Panc1 (cell line): ENCODE measurements at regions not wholly inside any gene's neighbourhood (a gene's known extent, or its start where the extent isn't known, plus 50 kb on each side); places are given as distances from the start of the nearest gene placed in this dataset.

ENCODE experiments used
- ATAC-seq: fragments of 200-7000 bp; cut with Tn5 transposase; 2 replicates; pipeline ENCODE4 v1.9.1; 2020; ENCODE audit warnings: mild to moderate bottlenecking, moderate library complexity
- BruUV-seq: library from RNA; stranded (reverse); fragments of 400-500 nt; replicated peaks from 2 replicates; lab custom pipeline; 2021; lab: Mats Ljungman, UMichigan
- CTCF ChIA-PET: fragments of 300-600 bp; sonication (Branson Sonifier 250); formaldehyde crosslinking; loops from one replicate; lab custom pipeline; 2022; ENCODE audit warnings: antibody characterized with exemption; lab: Charles Lee
- POLR2A ChIA-PET: fragments of 300-600 bp; sonication (Branson Sonifier 250); formaldehyde crosslinking; loops from one replicate; lab custom pipeline; 2022; ENCODE audit warnings: antibody characterized with exemption; lab: Charles Lee
- DNase-seq: peaks from one replicate; pipeline ENCODE4 v3.0.0-alpha.2; 2010; ENCODE audit warnings: low read depth, low spot score
- H3K27ac ChIP-seq: 2 replicates; pipeline ENCODE4 v1.5.1; 2011; ENCODE audit warnings: mild to moderate bottlenecking, low read length, inconsistent platforms
- H3K27me3 ChIP-seq: fragments of 200-500 bp; sonication (Bioruptor generic); 2 replicates; pipeline ENCODE4 v1.6.0; 2014; ENCODE audit warnings: low read length, inconsistent platforms; ENCODE audit not compliant: control insufficient read depth, insufficient read depth
- H3K36me3 ChIP-seq: fragments of 200-500 bp; sonication (Bioruptor generic); 2 replicates; pipeline ENCODE4 v1.5.1; 2014; ENCODE audit warnings: inconsistent platforms, mild to moderate bottlenecking, low read length, moderate library complexity; ENCODE audit not compliant: control insufficient read depth, insufficient read depth
- H3K4me1 ChIP-seq: 2 replicates; pipeline ENCODE4 v1.5.1; 2011; ENCODE audit warnings: inconsistent platforms, mild to moderate bottlenecking, low read length, moderate library complexity; ENCODE audit not compliant: control insufficient read depth, insufficient read depth
- H3K4me3 ChIP-seq, 2 experiments: 2 replicates each; pipeline ENCODE4 v1.5.1; 2011 to 2012; ENCODE audit warnings: low read depth in 2 of 2, low read length in 2 of 2, mild to moderate bottlenecking in 2 of 2, inconsistent platforms in 1 of 2, moderate library complexity in 1 of 2
- H3K9me3 ChIP-seq: fragments of 200-500 bp; sonication (Bioruptor generic); 2 replicates; pipeline ENCODE4 v1.5.1; 2014; ENCODE audit warnings: low read depth, mild to moderate bottlenecking, inconsistent platforms, low read length, moderate library complexity; ENCODE audit not compliant: control insufficient read depth, insufficient read depth
- CTCF ChIP-seq: fragments of 450-650 bp; IDR thresholded peaks from 2 replicates; pipeline ENCODE4 v1.5.1; 2017; ENCODE audit warnings: mild to moderate bottlenecking
- POLR2AphosphoS5 ChIP-seq: IDR thresholded peaks from 2 replicates; pipeline ENCODE4 v1.6.1; 2012; ENCODE audit warnings: mild to moderate bottlenecking, low read depth, low read length, moderate library complexity
- REST ChIP-seq, 2 experiments: IDR thresholded peaks; 2 replicates each; pipeline ENCODE4 v1.6.1; 2011 to 2012; ENCODE audit warnings: low read depth in 2 of 2, control low read depth in 1 of 2, low read length in 1 of 2, mild to moderate bottlenecking in 1 of 2, moderate library complexity in 1 of 2; ENCODE audit not compliant: insufficient read depth in 1 of 2
- SIN3A ChIP-seq: IDR thresholded peaks from 2 replicates; pipeline ENCODE4 v1.6.1; 2012; ENCODE audit warnings: low read depth, mild to moderate bottlenecking, low read length, moderate library complexity, borderline replicate concordance; ENCODE audit not compliant: insufficient read depth
- TCF7L2 ChIP-seq: IDR thresholded peaks from 2 replicates; pipeline ENCODE4 v1.6.1; 2011; ENCODE audit warnings: mild to moderate bottlenecking, low read depth, low read length, inconsistent platforms
- in situ Hi-C: cut with HindIII; loops from 2 replicates; pipeline ENCODE4 v1.10.0; 2016; ENCODE audit warnings: low sequenced_read_pairs, low pct_unique_long_range_greater_than_20kb
- intact Hi-C: fragments of 100-400 bp; cut with micrococcal nuclease; formaldehyde crosslinking; loops from one replicate; pipeline ENCODE4 v1.10.0; 2022; ENCODE audit not compliant: unreplicated experiment

- Histone ChIP-seq H3K4me3 (no peak overlapping the region), H3K27me3 (no peaks in the 10 kb centered on the region), H3K36me3 (no peaks in the 10 kb centered on the region), H3K9me3 (no peaks in the 10 kb centered on the region), H3K27ac (no peak overlapping the region), H3K4me1 (no peaks in the 10 kb centered on the region)
- ChIA-PET POLR2A (no interaction called here), CTCF (no interaction called here)
- no peak for DNase-seq
- ATAC-seq, result no peak
- no TSS peak for BruUV-seq
- in situ Hi-C loops, result no loop called here
- intact Hi-C loops, result no loop called here
- TF ChIP-seq CTCF (no peak), SIN3A (no peak), POLR2AphosphoS5 (no peak), REST (IDR thresholded peaks at IDR 0.05; ENCODE audit: insufficient read depth in 1 of 2, low read depth in 2 of 2, low read length in 1 of 2) (no peak), TCF7L2 (no peak)
These were observed 859.2 kb upstream of the SEMA6A start for GRCh38 chr5:117433818-117434217.

GRCh38 chr5:117431091-117431490 is 856.5 kb upstream of the SEMA6A start:
- POLR2A ChIA-PET, result no interaction called here
- no peak for ATAC-seq
- H3K27ac ChIP-seq, result no peak overlapping the region

More at GRCh38 chr5:117431091-117431490, 856.5 kb upstream of the SEMA6A start:
- Histone ChIP-seq H3K4me3 (no peak overlapping the region), H3K9me3 (no peaks in the 10 kb centered on the region), H3K36me3 (no peaks in the 10 kb centered on the region), H3K4me1 (no peaks in the 10 kb centered on the region), H3K27me3 (no peaks in the 10 kb centered on the region)
- CTCF ChIA-PET, result no interaction called here
- in situ Hi-C loops, result no loop called here
- no TSS peak for BruUV-seq
- DNase-seq, result no peak
- intact Hi-C loops, result no loop called here
- TF ChIP-seq SIN3A (no peak), TCF7L2 (no peak), CTCF (no peak), POLR2AphosphoS5 (no peak), REST (IDR thresholded peaks at IDR 0.05; ENCODE audit: insufficient read depth in 1 of 2, low read depth in 2 of 2, low read length in 1 of 2) (no peak)
